ENCODE measurements at regions not wholly inside any gene's neighbourhood (a gene's known extent, or its start where the extent isn't known, plus 50 kb on each side); places are given as distances from the start of the nearest gene placed in this dataset.

GRCh38 chr2:226431288-226431948 is 368.2 kb downstream of the IRS1 start:
- Histone ChIP-seq H3K4me3 (ENCODE audit: low read length) (no peak overlapping the region), H3K27ac (ENCODE audit: low read depth, low read length) (no peak overlapping the region), H3K4me1 (ENCODE audit: insufficient read depth, low read length) (no peaks in the 10 kb centered on the region), H3K36me3 (ENCODE audit: insufficient read depth, low read length) (no peaks in the 10 kb centered on the region), H3K27me3 (ENCODE audit: insufficient read depth, low read length, poor library complexity, severe bottlenecking) (no peaks in the 10 kb centered on the region), H3K9me3 (ENCODE audit: low read length) (no peaks in the 10 kb centered on the region)
- ChIA-PET CTCF (no interaction called here), POLR2A (no interaction called here)
- Mint-ChIP-seq H3K4me3 (no peak overlapping the region), H3K9me3 (no peaks in the 10 kb centered on the region), H3K27me3 (peaks cover 2 to 18% of the 10 kb centered on the region in 2 donors), H3K36me3 (no peaks in the 10 kb centered on the region), H3K27ac (no peak overlapping the region), H3K4me1 (no peaks in the 10 kb centered on the region)
- DNase-seq, result no peak

DNA sequence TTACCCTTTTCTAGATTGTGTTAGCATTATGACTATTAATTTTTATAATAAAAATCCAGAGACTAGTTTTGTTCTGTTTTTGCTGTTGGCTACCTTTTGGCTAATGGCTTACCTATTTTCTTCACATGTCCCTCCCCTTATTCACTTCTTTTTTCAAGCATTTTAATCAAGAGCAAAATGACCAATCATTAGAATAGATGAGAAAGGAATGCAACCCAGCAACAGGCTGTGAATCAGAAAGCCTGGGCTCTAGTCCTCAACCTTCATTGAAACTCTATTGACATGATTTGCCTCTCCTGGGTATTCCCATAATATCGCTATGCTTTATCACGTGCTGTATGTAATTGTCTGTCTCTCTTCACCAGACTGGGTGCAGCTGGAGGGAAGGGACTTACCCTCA is 370.1 kb downstream of the IRS1 start:
- peaks cover 4 to 6% (median 6%) of the 10 kb centered on the region in 3 donors for H3K4me1 Mint-ChIP-seq
- no peaks in the 10 kb centered on the region for H3K9me3 Mint-ChIP-seq

DNA sequence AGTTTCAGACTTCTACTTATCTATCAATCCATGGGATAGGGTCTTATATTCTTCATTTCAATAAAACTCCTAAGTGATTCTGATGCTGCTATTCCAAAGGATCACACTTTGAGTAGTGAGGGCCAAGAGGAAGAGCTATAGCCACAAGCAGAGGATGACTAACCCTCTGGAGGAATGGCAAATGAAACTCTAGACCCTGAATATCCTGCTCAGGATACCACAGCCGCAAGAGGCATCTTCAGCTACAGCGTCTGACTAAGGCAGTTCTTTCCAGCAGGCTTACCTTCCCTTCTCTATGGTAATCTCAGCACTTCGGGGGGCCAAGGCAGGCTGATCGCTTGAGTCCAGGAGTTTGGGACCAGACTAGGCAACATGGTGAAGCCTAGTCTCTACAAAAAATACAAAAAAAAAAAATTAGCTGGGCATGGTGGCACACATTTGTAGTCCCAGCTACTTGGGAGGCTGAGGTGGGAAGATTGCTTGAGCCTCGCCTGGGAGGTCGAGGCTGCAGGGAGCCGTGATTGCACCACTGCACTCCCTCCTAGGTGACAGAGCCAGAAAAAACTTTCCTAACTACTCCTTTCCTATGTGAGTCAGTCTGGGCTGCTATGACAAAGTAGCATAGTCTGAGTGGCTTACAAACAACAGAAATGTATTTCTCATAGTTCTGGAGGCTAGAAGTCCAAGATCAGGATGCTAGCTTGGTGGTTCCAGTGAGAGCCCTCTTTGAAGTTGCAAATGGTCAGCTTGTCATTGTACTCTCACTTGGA is 371.9 kb downstream of the IRS1 start:
- no peak for DNase-seq
- no peaks in the 10 kb centered on the region for H3K27me3 ChIP-seq (ENCODE audit: insufficient read depth, low read length, poor library complexity, severe bottlenecking)
- POLR2A ChIA-PET, result no interaction called here
- no peak overlapping the region for H3K27ac ChIP-seq (ENCODE audit: low read depth, low read length)
- no peak overlapping the region for H3K4me3 ChIP-seq (ENCODE audit: low read length)
- no peaks in the 10 kb centered on the region for H3K9me3 ChIP-seq (ENCODE audit: low read length)
- peaks cover 15% of the 10 kb centered on the region for H3K4me1 ChIP-seq (ENCODE audit: insufficient read depth, low read length)
- no peaks in the 10 kb centered on the region for H3K36me3 ChIP-seq (ENCODE audit: insufficient read depth, low read length)
- Mint-ChIP-seq H3K27me3 (peaks cover 0 to 13% of the 10 kb centered on the region in 2 donors), H3K36me3 (no peaks in the 10 kb centered on the region), H3K4me3 (no peak overlapping the region), H3K4me1 (peaks cover 17 to 21% (median 18%) of the 10 kb centered on the region in 3 donors), H3K9me3 (no peaks in the 10 kb centered on the region), H3K27ac (peak overlapping the region in 1 of 8 donors; percentile 30)
- CTCF ChIA-PET, result no interaction called here

More for the DNA sequence above, 370.1 kb downstream of the IRS1 start:
- H3K36me3 ChIP-seq (ENCODE audit: insufficient read depth, low read length), result no peaks in the 10 kb centered on the region
- no peaks in the 10 kb centered on the region for H3K9me3 ChIP-seq (ENCODE audit: low read length)
- H3K4me3 Mint-ChIP-seq, result no peak overlapping the region
- ChIA-PET POLR2A (no interaction called here), CTCF (no interaction called here)
- H3K27me3 ChIP-seq (ENCODE audit: insufficient read depth, low read length, poor library complexity, severe bottlenecking), result no peaks in the 10 kb centered on the region
- DNase-seq, result no peak
- no peak overlapping the region for H3K4me3 ChIP-seq (ENCODE audit: low read length)
- H3K4me1 ChIP-seq (ENCODE audit: insufficient read depth, low read length), result no peaks in the 10 kb centered on the region
- H3K27ac ChIP-seq (ENCODE audit: low read depth, low read length), result no peak overlapping the region
- no peaks in the 10 kb centered on the region for H3K36me3 Mint-ChIP-seq
- H3K27ac Mint-ChIP-seq, result no peak overlapping the region
- peaks cover 2 to 13% of the 10 kb centered on the region in 2 donors for H3K27me3 Mint-ChIP-seq

- no peak overlapping the region for H3K4me3 ChIP-seq (ENCODE audit: low read length)
- no peaks in the 10 kb centered on the region for H3K36me3 ChIP-seq (ENCODE audit: insufficient read depth, low read length)
- Mint-ChIP-seq H3K4me3 (no peak overlapping the region), H3K9me3 (no peaks in the 10 kb centered on the region), H3K27me3 (peaks cover 2 to 7% of the 10 kb centered on the region in 2 donors), H3K4me1 (peaks cover 17 to 21% (median 18%) of the 10 kb centered on the region in 3 donors), H3K36me3 (no peaks in the 10 kb centered on the region), H3K27ac (no peak overlapping the region)
- H3K9me3 ChIP-seq (ENCODE audit: low read length), result no peaks in the 10 kb centered on the region
- no peak for DNase-seq
- ChIA-PET POLR2A (no interaction called here), CTCF (no interaction called here)
- no peak overlapping the region for H3K27ac ChIP-seq (ENCODE audit: low read depth, low read length)
- H3K27me3 ChIP-seq (ENCODE audit: insufficient read depth, low read length, poor library complexity, severe bottlenecking), result no peaks in the 10 kb centered on the region
- H3K4me1 ChIP-seq (ENCODE audit: insufficient read depth, low read length), result peaks cover 15% of the 10 kb centered on the region
These were observed 373.3 kb downstream of the IRS1 start for GRCh38 chr2:226426292-226426736.

GRCh38 chr2:226424971-226425370 is 374.6 kb downstream of the IRS1 start:
- no peaks in the 10 kb centered on the region for H3K27me3 ChIP-seq (ENCODE audit: insufficient read depth, low read length, poor library complexity, severe bottlenecking)
- H3K27me3 Mint-ChIP-seq, result peaks cover 2 to 3% of the 10 kb centered on the region in 2 donors
- peak overlapping the region in 1 of 8 donors; percentile 62 for H3K27ac Mint-ChIP-seq
- peaks cover 15% of the 10 kb centered on the region for H3K4me1 ChIP-seq (ENCODE audit: insufficient read depth, low read length)
- H3K36me3 ChIP-seq (ENCODE audit: insufficient read depth, low read length), result no peaks in the 10 kb centered on the region
- DNase-seq, result no peak
- H3K27ac ChIP-seq (ENCODE audit: low read depth, low read length), result no peak overlapping the region
- H3K9me3 Mint-ChIP-seq, result no peaks in the 10 kb centered on the region
- H3K9me3 ChIP-seq (ENCODE audit: low read length), result no peaks in the 10 kb centered on the region
- no peak overlapping the region for H3K4me3 ChIP-seq (ENCODE audit: low read length)
- peaks cover 17 to 21% (median 18%) of the 10 kb centered on the region in 3 donors for H3K4me1 Mint-ChIP-seq
- no peaks in the 10 kb centered on the region for H3K36me3 Mint-ChIP-seq
- peak overlapping the region in 1 of 7 donors; percentile 37 for H3K4me3 Mint-ChIP-seq
- ChIA-PET POLR2A (no interaction called here), CTCF (no interaction called here)

DNA sequence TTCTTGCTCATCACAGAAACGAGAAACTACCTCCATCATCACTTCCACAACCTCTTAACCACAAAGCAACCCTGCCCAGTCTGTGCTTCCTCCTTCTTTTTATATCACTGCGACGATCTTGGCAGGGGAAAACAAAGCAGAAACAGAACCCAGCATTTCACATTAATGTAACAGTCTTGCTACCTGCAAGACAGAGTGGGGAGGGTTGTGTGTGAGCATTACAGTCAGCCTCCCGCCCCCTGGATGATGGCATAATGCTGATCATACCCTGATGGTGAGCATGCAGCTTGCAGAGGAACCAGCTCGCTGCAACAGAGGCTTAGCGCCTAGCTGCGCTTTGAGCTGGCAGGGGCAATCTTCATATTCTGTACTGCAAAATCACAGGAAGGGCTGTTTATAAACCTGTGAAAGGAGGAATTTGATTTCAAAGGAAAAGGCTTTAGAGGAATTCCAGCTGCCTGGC is 376.1 kb downstream of the IRS1 start:
- H3K4me3 ChIP-seq (ENCODE audit: low read length), result peak overlapping the region; percentile 36
- Mint-ChIP-seq H3K9me3 (no peaks in the 10 kb centered on the region), H3K27me3 (peaks cover 0 to 2% of the 10 kb centered on the region in 2 donors), H3K4me1 (peaks cover 17 to 21% (median 18%) of the 10 kb centered on the region in 3 donors), H3K27ac (peak overlapping the region in 7 of 8 donors; percentile 1 to 88 (median 38)), H3K36me3 (no peaks in the 10 kb centered on the region), H3K4me3 (peak overlapping the region in 6 of 7 donors; percentile 69 to 82 (median 74))
- peaks cover 15% of the 10 kb centered on the region for H3K4me1 ChIP-seq (ENCODE audit: insufficient read depth, low read length)
- CTCF ChIA-PET, result interaction anchor here (1.2 kb wide), 1 partner anchor 14 kb away, joined by 3 read pairs; no protein-coding TSS in a partner anchor
- DNase-seq, result peak in 4 of 5 donors; percentile 2 to 52 (median 23)
- POLR2A ChIA-PET, result no interaction called here
- no peaks in the 10 kb centered on the region for H3K9me3 ChIP-seq (ENCODE audit: low read length)
- H3K27ac ChIP-seq (ENCODE audit: low read depth, low read length), result no peak overlapping the region
- H3K36me3 ChIP-seq (ENCODE audit: insufficient read depth, low read length), result no peaks in the 10 kb centered on the region
- H3K27me3 ChIP-seq (ENCODE audit: insufficient read depth, low read length, poor library complexity, severe bottlenecking), result no peaks in the 10 kb centered on the region

DNA sequence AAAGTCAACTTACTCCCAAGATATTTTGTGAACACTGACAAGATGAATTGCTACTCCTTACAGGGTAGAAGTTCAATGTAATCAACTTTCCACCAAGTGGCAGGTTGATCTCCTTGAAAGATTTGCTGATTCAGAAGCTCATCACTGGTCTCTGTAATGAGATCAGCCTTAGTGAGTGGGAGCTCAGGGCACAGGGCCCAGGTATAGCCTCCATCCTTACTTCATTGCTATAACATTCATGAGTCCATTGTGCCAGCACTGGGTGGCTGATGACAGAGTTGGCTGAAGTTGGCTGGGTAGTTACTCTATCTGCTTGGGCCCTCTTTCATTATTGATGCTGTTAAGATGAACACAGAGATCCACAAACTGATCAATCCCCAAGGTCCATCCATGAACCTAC is 379.0 kb downstream of the IRS1 start:
- no peaks in the 10 kb centered on the region for H3K9me3 ChIP-seq (ENCODE audit: low read length)
- peaks cover 3 to 6% of the 10 kb centered on the region in 2 donors for H3K27me3 Mint-ChIP-seq
- no peak overlapping the region for H3K27ac ChIP-seq (ENCODE audit: low read depth, low read length)
- no peaks in the 10 kb centered on the region for H3K36me3 Mint-ChIP-seq
- no peak overlapping the region for H3K4me3 Mint-ChIP-seq
- no peaks in the 10 kb centered on the region for H3K27me3 ChIP-seq (ENCODE audit: insufficient read depth, low read length, poor library complexity, severe bottlenecking)
- no peaks in the 10 kb centered on the region for H3K36me3 ChIP-seq (ENCODE audit: insufficient read depth, low read length)
- H3K9me3 Mint-ChIP-seq, result no peaks in the 10 kb centered on the region
- ChIA-PET CTCF (no interaction called here), POLR2A (no interaction called here)
- peaks cover 17 to 21% (median 18%) of the 10 kb centered on the region in 3 donors for H3K4me1 Mint-ChIP-seq
- no peak for DNase-seq
- no peak overlapping the region for H3K4me3 ChIP-seq (ENCODE audit: low read length)
- peak overlapping the region in 2 of 8 donors; percentile 18 to 78 for H3K27ac Mint-ChIP-seq
- H3K4me1 ChIP-seq (ENCODE audit: insufficient read depth, low read length), result peaks cover 15% of the 10 kb centered on the region

GRCh38 chr2:226418521-226418920 is 381.1 kb downstream of the IRS1 start:
- Histone ChIP-seq H3K27me3 (ENCODE audit: insufficient read depth, low read length, poor library complexity, severe bottlenecking) (no peaks in the 10 kb centered on the region), H3K4me3 (ENCODE audit: low read length) (no peak overlapping the region), H3K4me1 (ENCODE audit: insufficient read depth, low read length) (peaks cover 9% of the 10 kb centered on the region), H3K27ac (ENCODE audit: low read depth, low read length) (no peak overlapping the region), H3K36me3 (ENCODE audit: insufficient read depth, low read length) (no peaks in the 10 kb centered on the region), H3K9me3 (ENCODE audit: low read length) (no peaks in the 10 kb centered on the region)
- Mint-ChIP-seq H3K27ac (peak overlapping the region in 1 of 8 donors; percentile 43), H3K4me3 (no peak overlapping the region), H3K9me3 (no peaks in the 10 kb centered on the region), H3K27me3 (peaks cover 3 to 9% of the 10 kb centered on the region in 2 donors), H3K4me1 (peaks cover 4 to 6% (median 5%) of the 10 kb centered on the region in 3 donors), H3K36me3 (no peaks in the 10 kb centered on the region)
- ChIA-PET POLR2A (no interaction called here), CTCF (no interaction called here)
- DNase-seq, result no peak

All from CD8-positive, alpha-beta memory T cell (primary cell).